Stimulated activated CD4-positive, alpha-beta T cell treated with anti-CD3 and anti-CD28 coated beads, Interleukin-1b, Interleukin-23, amount 100 ng/mL, for 1 hour (primary cell): ENCODE measurements at regions not wholly inside any gene's neighbourhood (a gene's known extent, or its start where the extent isn't known, plus 50 kb on each side); places are given as distances from the start of the nearest gene placed in this dataset.
"Not testable (repeated sequence)": the region's sequence is repeated elsewhere in the genome, so short reads cannot be mapped to it uniquely, and the experiment has no call there.

Experiments
- DNase-seq, 2 donors: peaks; one replicate each; pipeline ENCODE4 v3.0.0-alpha.2; 2020; ENCODE audit warnings: low read depth in 2 of 2

GRCh38 chr19:28436320-28436719 is 776.6 kb downstream of the UQCRFS1 start:
- no peak for DNase-seq

GRCh38 chr19:28435551-28436271 is 777.2 kb downstream of the UQCRFS1 start:
- no peak for DNase-seq

- DNase-seq, result not testable (repeated sequence)
Measured at GRCh38 chr19:28434794-28435193, 778.2 kb downstream of the UQCRFS1 start.

GRCh38 chr19:28434365-28434764 is 778.6 kb downstream of the UQCRFS1 start:
- not testable (repeated sequence) for DNase-seq

- not testable (repeated sequence) for DNase-seq
Measured at GRCh38 chr19:28433166-28433565, 779.8 kb downstream of the UQCRFS1 start.

GRCh38 chr19:28430214-28430613 is 782.7 kb downstream of the UQCRFS1 start:
- no peak for DNase-seq

- no peak for DNase-seq
Measured at GRCh38 chr19:28429356-28429755, 783.6 kb downstream of the UQCRFS1 start.

- DNase-seq, result no peak
Measured at GRCh38 chr19:28428663-28429348, 784.1 kb downstream of the UQCRFS1 start.

- DNase-seq, result no peak
Measured at GRCh38 chr19:28427376-28428083, 785.4 kb downstream of the UQCRFS1 start.

GRCh38 chr19:28426730-28427225 is 786.2 kb downstream of the UQCRFS1 start:
- no peak for DNase-seq

- no peak for DNase-seq
Measured at GRCh38 chr19:28426110-28426729, 786.7 kb downstream of the UQCRFS1 start.

GRCh38 chr19:28425046-28425931 is 787.7 kb downstream of the UQCRFS1 start:
- no peak for DNase-seq

- DNase-seq, result no peak
Measured at GRCh38 chr19:28424662-28425045, 788.3 kb downstream of the UQCRFS1 start.

GRCh38 chr19:28424077-28424476 is 788.9 kb downstream of the UQCRFS1 start:
- DNase-seq, result no peak

- DNase-seq, result no peak
Measured at GRCh38 chr19:28422791-28423650, 789.9 kb downstream of the UQCRFS1 start.

GRCh38 chr19:28422046-28422445 is 790.9 kb downstream of the UQCRFS1 start:
- DNase-seq, result no peak

- no peak for DNase-seq
Measured at GRCh38 chr19:28420811-28421550, 792.0 kb downstream of the UQCRFS1 start.

- no peak for DNase-seq
Measured at GRCh38 chr19:28419312-28419711, 793.6 kb downstream of the UQCRFS1 start.

- DNase-seq, result no peak
Measured at GRCh38 chr19:28417361-28417760, 795.6 kb downstream of the UQCRFS1 start.
